GM12873 (cell line): ENCODE measurements at regions not wholly inside any gene's neighbourhood (a gene's known extent, or its start where the extent isn't known, plus 50 kb on each side); places are given as distances from the start of the nearest gene placed in this dataset.

ENCODE experiments used
- CTCF ChIP-seq: IDR thresholded peaks from 2 replicates; pipeline ENCODE4 v1.5.1; 2012; ENCODE audit warnings: low read depth, mild to moderate bottlenecking, moderate library complexity, low read length, control low read depth; ENCODE audit not compliant: insufficient read depth; ENCODE audit errors: missing control alignments

DNA sequence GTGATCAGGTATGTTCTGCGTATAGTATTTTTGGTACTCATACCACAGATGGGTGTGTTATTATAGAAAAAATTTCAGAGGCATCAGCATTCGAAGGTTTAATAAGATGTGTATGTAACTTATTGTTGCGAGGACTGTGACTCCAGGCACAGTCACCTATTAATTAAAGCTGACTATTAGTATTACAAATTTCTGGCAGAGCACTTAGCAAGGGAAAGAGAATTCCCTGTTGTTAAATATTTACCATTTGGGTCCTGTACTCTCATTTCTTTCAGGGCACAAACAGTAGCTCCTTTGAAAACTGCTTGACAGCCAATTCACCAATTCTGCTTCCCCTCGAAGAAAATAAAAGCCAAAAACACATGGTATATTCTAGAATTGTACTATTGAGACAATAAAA lies 653.8 kb downstream of the ELAVL2 start:
- TF ChIP-seq CTCF: no peak

DNA sequence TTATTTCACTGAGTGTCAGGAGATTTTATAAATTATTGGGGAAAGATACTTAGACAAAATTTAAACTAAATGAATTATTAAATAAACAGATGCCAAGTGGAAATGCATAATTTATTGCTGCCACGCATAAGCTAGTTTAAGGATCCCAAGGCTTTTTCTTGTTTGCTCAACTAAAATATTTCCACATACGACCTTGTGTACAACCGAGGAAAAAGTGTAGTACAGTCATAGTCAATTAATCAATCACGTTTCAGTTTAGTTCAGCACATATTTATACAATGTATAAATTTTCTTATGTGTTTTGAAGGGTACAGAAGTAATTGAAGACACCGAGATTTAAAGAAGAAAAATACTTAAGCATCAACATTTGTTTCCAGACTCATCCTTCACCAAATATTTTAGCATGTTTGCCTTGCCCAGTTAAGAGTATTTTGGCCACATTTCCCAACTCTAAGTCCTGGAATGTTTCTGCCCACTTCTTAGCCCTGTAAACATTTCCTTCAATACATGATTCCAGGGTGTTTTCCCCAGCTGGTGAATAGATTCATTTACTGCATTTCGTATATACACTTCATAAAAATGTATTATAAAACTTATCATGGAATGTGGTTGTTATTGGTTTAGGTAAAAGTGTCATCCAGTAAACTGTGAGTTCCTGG lies 652.9 kb downstream of the ELAVL2 start:
- TF ChIP-seq CTCF: no peak

DNA sequence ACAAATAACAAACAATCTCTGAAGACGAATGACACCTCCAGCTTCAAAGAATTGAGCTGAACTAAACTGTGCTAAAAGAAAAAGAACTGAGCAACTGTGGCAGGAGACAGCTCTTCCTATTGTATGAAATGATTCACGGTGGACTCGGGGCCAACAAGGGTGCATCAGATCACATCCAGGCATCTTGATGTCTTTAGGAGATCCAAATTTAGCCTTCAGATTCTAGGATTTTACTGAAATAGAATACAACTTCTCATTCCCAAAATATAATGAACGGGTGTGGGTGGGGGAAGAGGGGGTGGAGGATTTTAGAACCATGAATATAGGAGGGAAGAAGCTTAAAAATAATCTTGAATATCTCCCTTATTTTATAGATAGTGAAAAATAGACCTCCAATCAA lies 631.8 kb downstream of the ELAVL2 start:
- TF ChIP-seq CTCF: no peak

- no peak for TF ChIP-seq CTCF
Measured at GRCh38 chr9:23215688-23216087, 610.4 kb downstream of the ELAVL2 start.

DNA sequence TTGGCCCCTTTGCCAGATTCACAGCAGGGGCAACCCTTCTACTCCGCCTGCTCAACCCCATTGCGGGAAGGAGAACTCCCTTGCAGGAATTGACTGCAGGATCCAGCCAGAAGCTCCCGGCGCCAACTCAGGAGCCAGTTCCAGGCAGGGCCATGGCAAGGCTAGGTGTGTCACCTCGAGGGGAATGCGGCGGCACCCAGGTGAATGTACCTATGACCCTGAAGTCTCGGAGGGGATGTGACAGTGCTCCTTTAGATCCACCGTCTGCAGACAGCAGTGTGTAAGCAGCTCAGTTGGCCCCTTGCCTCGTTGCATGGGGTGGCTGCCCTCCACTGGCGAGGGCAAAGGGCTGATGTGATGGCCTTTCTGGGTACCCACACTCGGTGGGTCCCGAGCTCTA lies 606.6 kb downstream of the ELAVL2 start:
- no peak for TF ChIP-seq CTCF

DNA sequence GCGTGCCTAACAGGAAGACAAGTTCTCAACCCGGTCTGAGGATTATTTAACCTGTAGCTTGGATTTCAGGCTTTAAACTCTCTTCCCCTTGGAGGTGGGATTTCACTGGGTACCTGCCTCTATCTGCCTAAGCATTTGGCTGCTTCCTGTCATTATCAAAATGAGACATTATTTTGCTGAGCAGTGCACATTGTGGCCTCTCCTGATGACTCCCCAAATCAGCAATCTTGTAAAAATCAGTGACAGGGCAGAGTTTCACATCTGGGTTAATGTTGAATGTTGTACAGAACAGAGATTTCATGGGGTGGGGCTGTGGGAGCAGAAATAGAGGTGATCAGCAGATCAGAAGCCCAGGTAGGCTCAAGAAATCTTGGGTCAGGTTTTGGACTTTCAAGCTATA lies 605.9 kb downstream of the ELAVL2 start:
- no peak for TF ChIP-seq CTCF

GRCh38 chr9:23220957-23221356 lies 605.1 kb downstream of the ELAVL2 start:
- TF ChIP-seq CTCF: no peak
